PC-3 (cell line): ENCODE measurements at regions not wholly inside any gene's neighbourhood (a gene's known extent, or its start where the extent isn't known, plus 50 kb on each side); places are given as distances from the start of the nearest gene placed in this dataset.

Source experiments
- CTCF ChIP-seq: fragments of 300-600 bp; sonication (generic); conservative IDR thresholded peaks from 2 replicates; pipeline ENCODE4 v1.5.1; 2017; ENCODE audit warnings: antibody characterized with exemption, low read depth, mild to moderate bottlenecking, low read length
- EZH2 ChIP-seq: fragments of 300-600 bp; sonication (generic); IDR thresholded peaks from one replicate; pipeline ENCODE4 v1.6.1; 2017; ENCODE audit warnings: antibody characterized with exemption, mild to moderate bottlenecking, low read length; ENCODE audit not compliant: unreplicated experiment
- EZH2phosphoT487 ChIP-seq: fragments of 300-600 bp; sonication (generic); IDR thresholded peaks from 2 replicates; pipeline ENCODE4 v1.6.1; 2018; ENCODE audit warnings: mild to moderate bottlenecking, antibody characterized with exemption, low read length, borderline replicate concordance

GRCh38 chr10:121154310-121154709, 303.1 kb downstream of the WDR11 start:
- TF ChIP-seq CTCF: no peak
- no peak for TF ChIP-seq EZH2
- no peak for TF ChIP-seq EZH2phosphoT487
